NB4 (cell line): ENCODE measurements at regions not wholly inside any gene's neighbourhood (a gene's known extent, or its start where the extent isn't known, plus 50 kb on each side); places are given as distances from the start of the nearest gene placed in this dataset.

ENCODE experiments used
- DNase-seq: peaks from one replicate; pipeline ENCODE4 v3.0.0; 2010; ENCODE audit warnings: low read depth
- H3K4me3 ChIP-seq: one replicate; pipeline ENCODE4 v1.5.1; 2011; ENCODE audit warnings: mild to moderate bottlenecking, low read depth, low read length, moderate library complexity
- MYC ChIP-seq: IDR thresholded peaks from 2 replicates; pipeline ENCODE4 v1.6.1; 2011; ENCODE audit warnings: low read depth, low read length
- POLR2A ChIP-seq: IDR thresholded peaks from 2 replicates; pipeline ENCODE4 v1.6.1; 2011; ENCODE audit warnings: mild to moderate bottlenecking; ENCODE audit not compliant: insufficient read length; ENCODE audit errors: extremely low read depth
- TF ChIP-seq, protein P1 (sequence below): IDR thresholded peaks from 2 replicates; pipeline ENCODE4 v1.6.1; 2011; ENCODE audit warnings: low read depth, low read length
- TF ChIP-seq, protein P2 (sequence below): IDR thresholded peaks from one replicate; pipeline ENCODE4 v1.5.1; 2012; ENCODE audit warnings: low read depth, low read length

DNA sequence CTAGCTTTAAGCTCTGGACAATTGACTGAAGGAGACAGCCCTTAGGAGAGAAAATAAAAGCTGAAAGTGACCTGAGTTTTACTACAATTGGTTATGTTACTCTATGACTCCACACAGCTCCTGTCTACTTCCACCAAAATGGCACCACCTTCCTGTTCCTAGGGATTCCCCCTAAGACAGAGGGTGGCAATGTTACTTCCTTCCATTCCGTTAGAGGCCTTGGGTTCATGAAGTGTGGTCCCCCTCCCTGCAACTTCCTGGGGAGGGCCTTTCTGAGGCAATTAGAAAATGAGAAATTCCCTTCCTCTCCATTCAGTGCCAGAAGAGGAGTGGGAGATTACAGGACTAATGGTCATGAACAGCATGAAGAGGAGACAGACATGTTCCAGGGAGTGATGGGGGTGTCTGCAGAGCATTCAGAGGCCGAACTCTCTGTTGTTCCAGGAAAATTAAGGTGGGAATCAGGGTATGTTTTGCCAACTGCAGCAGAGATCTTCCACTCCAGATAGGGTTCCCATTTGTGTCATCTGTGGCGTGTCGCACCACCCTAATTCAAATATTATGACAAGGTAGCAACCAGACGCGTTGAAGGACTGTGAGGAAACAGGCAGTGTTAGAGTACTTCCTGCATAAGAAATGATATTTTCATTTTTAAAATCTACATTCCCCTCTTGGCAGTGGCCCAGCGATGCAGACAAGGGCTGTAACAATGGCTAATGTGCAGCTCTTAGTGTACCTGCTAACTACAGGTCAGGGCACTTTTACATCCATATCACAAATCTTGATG lies 53.1 kb upstream of the TRIM67 start:
- TF ChIP-seq, protein P1, sequence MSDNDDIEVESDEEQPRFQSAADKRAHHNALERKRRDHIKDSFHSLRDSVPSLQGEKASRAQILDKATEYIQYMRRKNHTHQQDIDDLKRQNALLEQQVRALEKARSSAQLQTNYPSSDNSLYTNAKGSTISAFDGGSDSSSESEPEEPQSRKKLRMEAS: no peak
- TF ChIP-seq, protein P2, sequence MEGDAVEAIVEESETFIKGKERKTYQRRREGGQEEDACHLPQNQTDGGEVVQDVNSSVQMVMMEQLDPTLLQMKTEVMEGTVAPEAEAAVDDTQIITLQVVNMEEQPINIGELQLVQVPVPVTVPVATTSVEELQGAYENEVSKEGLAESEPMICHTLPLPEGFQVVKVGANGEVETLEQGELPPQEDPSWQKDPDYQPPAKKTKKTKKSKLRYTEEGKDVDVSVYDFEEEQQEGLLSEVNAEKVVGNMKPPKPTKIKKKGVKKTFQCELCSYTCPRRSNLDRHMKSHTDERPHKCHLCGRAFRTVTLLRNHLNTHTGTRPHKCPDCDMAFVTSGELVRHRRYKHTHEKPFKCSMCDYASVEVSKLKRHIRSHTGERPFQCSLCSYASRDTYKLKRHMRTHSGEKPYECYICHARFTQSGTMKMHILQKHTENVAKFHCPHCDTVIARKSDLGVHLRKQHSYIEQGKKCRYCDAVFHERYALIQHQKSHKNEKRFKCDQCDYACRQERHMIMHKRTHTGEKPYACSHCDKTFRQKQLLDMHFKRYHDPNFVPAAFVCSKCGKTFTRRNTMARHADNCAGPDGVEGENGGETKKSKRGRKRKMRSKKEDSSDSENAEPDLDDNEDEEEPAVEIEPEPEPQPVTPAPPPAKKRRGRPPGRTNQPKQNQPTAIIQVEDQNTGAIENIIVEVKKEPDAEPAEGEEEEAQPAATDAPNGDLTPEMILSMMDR: no peak
- TF ChIP-seq MYC: no peak
- DNase-seq: no peak
- H3K4me3 ChIP-seq: no peak overlapping the region

DNA sequence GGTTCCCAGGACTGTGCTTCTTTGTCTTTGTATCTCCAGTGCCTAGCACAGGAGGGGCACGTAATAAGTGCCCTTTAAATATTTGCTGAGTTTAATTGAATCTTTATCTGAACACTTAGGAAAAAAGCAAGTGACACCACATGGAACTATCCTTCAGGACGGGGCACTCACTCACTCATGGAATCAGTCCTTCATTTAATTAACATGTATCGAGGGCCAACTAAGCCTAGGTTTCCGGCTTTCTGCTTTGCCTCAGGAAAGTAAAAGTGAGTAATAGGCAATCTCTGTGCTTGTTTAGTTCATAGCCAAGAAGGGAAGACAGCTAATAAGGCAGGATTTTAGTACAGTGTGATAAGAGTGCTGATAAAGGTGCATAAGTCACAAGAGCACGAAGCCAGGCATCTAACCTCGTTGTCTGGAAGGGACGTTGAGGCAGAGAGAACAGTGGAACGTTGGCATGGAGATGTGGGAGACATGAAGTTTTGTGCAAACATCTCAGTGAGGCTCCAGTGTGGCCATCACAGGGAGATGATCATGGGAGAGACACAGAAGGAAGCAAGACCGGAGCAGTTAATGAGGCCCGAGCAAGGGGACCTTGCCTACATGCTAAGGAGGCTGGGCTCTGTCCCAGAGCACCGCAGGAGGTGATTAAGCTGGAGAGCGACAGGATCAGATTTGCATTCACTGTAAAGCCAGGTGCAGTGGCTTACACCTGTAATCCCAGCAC lies 54.1 kb upstream of the TRIM67 start:
- H3K4me3 ChIP-seq: no peak overlapping the region
- TF ChIP-seq, protein P2: no peak
- no peak for TF ChIP-seq POLR2A
- TF ChIP-seq, protein P1: no peak
- TF ChIP-seq MYC: no peak
- no peak for DNase-seq

DNA sequence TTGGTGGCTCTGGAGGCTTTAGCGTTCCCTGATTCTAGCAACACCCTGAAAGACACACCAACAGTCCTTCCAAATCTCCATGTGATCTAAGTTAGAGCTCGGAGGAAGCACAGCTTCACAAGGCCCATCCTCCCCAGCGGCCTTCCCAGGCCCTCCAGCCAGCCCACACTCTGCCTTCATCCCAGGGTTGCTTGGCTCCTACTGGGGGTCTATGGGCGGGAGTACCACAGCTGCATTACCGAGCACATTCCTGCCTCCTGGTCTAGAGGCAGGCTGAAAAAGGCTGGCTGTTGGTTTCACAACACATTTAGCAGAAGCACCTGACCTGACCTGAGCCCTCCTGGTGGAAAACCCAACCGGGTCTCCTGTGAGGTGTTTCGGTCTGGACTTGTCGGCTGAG lies 54.7 kb upstream of the TRIM67 start:
- TF ChIP-seq MYC: no peak
- TF ChIP-seq, protein P2: no peak
- TF ChIP-seq POLR2A: no peak
- TF ChIP-seq, protein P1: no peak
- no peak overlapping the region for H3K4me3 ChIP-seq
- no peak for DNase-seq

DNA sequence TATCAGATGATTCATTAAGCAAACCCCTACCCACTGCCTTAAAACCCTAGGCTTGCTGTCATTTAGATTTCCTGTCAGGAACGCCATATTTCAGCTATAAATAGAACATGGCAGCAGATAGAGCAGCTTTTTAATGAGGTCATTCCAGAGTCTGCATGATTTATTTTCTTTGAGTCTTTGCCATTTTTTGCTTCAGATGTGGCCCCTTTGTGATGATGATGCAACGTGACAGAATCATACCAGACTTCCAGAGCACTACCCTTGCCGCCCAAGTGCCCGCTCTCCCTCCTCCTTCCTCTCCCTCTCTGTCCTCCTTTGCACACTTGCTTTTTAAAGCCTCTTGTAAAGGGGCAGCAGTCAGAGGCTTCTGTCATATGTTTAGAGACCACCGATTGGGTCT lies 55.5 kb upstream of the TRIM67 start:
- H3K4me3 ChIP-seq: no peak overlapping the region
- TF ChIP-seq, protein P2: no peak
- TF ChIP-seq, protein P1: no peak
- TF ChIP-seq MYC (no peak), POLR2A (no peak)
- DNase-seq: no peak

DNA sequence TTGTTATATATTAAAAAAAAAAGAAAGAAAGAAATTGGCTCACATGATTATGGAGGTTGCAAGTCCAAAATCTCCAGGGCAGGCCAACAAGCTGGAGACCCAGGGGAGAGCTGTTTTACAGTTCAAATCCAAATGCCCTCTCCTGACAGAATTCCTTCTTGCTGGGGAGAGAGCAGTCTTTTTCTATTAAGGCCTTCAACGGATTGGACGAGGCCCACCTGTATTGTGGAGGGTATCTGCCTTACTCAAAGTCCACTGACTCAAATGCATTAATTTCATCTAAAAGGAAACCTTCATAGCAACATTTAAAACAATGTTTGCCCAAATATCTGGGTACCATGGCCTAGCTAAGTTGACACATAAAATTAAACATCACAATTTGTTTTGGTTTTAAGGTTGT lies 56.9 kb upstream of the TRIM67 start:
- no peak for DNase-seq
- no peak overlapping the region for H3K4me3 ChIP-seq
- TF ChIP-seq POLR2A (no peak), MYC (no peak)
- TF ChIP-seq, protein P1: no peak
- TF ChIP-seq, protein P2: no peak
